Activated T-cell treated with anti-CD3 and anti-CD28 coated beads, Interleukin-2, amount 50 U/mL, for 72 hours (primary cell): ENCODE measurements at regions not wholly inside any gene's neighbourhood (a gene's known extent, or its start where the extent isn't known, plus 50 kb on each side); places are given as distances from the start of the nearest gene placed in this dataset.

Source experiments
- ATAC-seq, 2 donors: fragments of 150-1000 bp; cut with Tn5 transposase; replicated peaks in 1 of 2; 2 replicates each; pipeline ENCODE4 v1.10.0; 2021; ENCODE audit warnings: moderate library complexity in 2 of 2, mild to moderate bottlenecking in 1 of 2
- DNase-seq, 2 donors: peaks; one replicate each; pipeline ENCODE4 v3.0.0; 2021 to 2022; ENCODE audit warnings: mixed read lengths in 1 of 2
- H3K27ac Mint-ChIP-seq: one replicate; pipeline ENCODE4 v1.8.0; 2022; ENCODE audit warnings: mild to moderate bottlenecking, moderate library complexity, mixed read lengths
- H3K27me3 Mint-ChIP-seq: one replicate; pipeline ENCODE4 v1.8.0; 2022; ENCODE audit warnings: low read depth, mixed read lengths
- H3K36me3 Mint-ChIP-seq, 2 donors: one replicate each; pipeline ENCODE4 v1.8.0; 2022; ENCODE audit warnings: mixed read lengths in 2 of 2, mild to moderate bottlenecking in 1 of 2; ENCODE audit not compliant: insufficient read depth in 2 of 2
- H3K4me1 Mint-ChIP-seq: one replicate; pipeline ENCODE4 v1.8.0; 2022; ENCODE audit warnings: low read depth, mixed read lengths
- H3K4me3 Mint-ChIP-seq, 2 donors: one replicate each; pipeline ENCODE4 v1.8.0; 2022; ENCODE audit warnings: mild to moderate bottlenecking in 2 of 2, mixed read lengths in 2 of 2, moderate library complexity in 2 of 2
- H3K9me3 Mint-ChIP-seq, 2 donors: one replicate each; pipeline ENCODE4 v1.8.0; 2022; ENCODE audit warnings: mixed read lengths in 2 of 2

DNA sequence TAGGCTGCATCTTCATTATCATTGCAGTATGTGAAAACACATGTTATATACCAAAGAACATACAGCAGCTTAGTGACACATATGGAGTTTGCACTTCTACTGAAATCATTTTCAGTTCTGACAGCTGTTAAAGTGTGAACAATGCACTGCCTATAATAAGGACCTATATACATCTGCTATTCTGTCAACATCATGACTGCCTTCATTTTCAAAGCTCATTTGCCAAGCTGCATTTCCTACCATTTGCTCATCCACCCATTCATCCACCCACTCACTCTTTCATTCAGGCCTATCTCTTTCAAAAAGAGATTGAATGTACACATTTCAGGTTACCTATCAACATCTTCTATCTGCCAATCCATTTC, 81.7 kb upstream of the STK17B start:
- ATAC-seq (peak; percentile 73), DNase-seq (no peak)
- Mint-ChIP-seq H3K27me3 (no peaks in the 10 kb centered on the region), H3K4me1 (peaks cover 86% of the 10 kb centered on the region), H3K27ac (peak overlapping the region; percentile 94), H3K4me3 (peak overlapping the region; percentile 8 to 72), H3K9me3 (peaks cover 12 to 15% of the 10 kb centered on the region in 2 donors), H3K36me3 (peaks cover 12 to 13% of the 10 kb centered on the region in 2 donors)

- peaks cover 6 to 10% of the 10 kb centered on the region in 2 donors for H3K9me3 Mint-ChIP-seq
- H3K27me3 Mint-ChIP-seq, result no peaks in the 10 kb centered on the region
- DNase-seq (no peak), ATAC-seq (no peak)
- H3K4me3 Mint-ChIP-seq, result peak overlapping the region in 1 of 2 donors; percentile 29
- peak overlapping the region; percentile 49 for H3K27ac Mint-ChIP-seq
- H3K36me3 Mint-ChIP-seq, result peaks cover 6 to 12% of the 10 kb centered on the region in 2 donors
- peaks cover 85% of the 10 kb centered on the region for H3K4me1 Mint-ChIP-seq
Measured at GRCh38 chr2:196256585-196256984, 85.2 kb upstream of the STK17B start.

GRCh38 chr2:196257086-196257485, 85.7 kb upstream of the STK17B start:
- ATAC-seq (no peak), DNase-seq (no peak)
- Mint-ChIP-seq H3K9me3 (peaks cover 5 to 9% of the 10 kb centered on the region in 2 donors), H3K27me3 (no peaks in the 10 kb centered on the region), H3K36me3 (peaks cover 6 to 12% of the 10 kb centered on the region in 2 donors), H3K4me3 (peak overlapping the region in 1 of 2 donors; percentile 29), H3K27ac (peak overlapping the region; percentile 49), H3K4me1 (peaks cover 82% of the 10 kb centered on the region)

- Mint-ChIP-seq H3K36me3 (peaks cover 0 to 5% of the 10 kb centered on the region in 2 donors), H3K9me3 (peaks cover 3 to 4% of the 10 kb centered on the region in 2 donors), H3K4me3 (no peak overlapping the region), H3K27me3 (no peaks in the 10 kb centered on the region), H3K27ac (no peak overlapping the region), H3K4me1 (peaks cover 82% of the 10 kb centered on the region)
- DNase-seq, result no peak
- ATAC-seq, result no peak
Measured at GRCh38 chr2:196258407-196258806, 87.0 kb upstream of the STK17B start.

DNA sequence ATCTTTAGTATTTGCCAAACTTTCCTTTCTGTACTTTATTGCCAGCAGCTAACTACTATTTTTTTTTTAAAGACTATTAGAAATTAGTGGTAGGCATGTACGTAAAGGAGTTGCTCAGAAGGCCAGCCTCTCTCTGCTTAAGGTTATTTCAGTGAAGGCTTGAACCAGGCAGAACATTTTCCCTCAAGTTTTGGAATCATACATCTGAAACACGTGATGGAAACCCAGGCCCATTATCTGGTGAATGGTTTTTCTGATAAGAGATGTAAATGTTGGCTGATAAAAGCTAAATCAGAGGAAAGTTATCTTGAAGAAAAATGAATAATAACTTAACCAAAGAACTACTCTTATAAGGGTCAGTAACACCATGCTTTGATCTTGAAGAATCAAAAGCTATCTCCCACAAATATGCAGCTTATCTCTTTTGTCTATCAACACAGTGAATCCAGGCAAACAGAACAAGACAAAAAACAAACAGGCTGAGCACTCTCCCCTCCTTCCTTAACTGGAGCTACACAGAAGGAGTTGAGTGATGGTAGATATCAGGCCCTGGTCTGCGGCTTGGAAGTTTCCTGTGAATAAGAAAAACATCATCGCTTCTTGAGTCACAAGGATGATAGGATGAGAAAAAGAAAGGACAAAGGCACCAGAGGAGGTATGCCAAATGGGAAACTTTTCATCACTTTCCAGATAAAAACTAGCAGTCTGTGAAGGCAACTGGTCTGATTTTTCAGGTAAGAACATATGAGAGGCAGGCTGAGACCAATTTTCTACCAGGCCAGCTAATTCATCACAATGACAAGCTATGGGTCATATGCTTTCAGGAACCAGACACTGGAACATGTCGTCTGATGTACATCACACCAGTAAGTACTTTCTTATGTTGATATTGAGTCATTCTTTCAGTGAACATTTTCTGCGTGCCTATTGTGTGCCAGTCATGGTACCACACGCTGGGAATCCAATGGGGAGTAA, 88.4 kb upstream of the STK17B start:
- peaks cover 82% of the 10 kb centered on the region for H3K4me1 Mint-ChIP-seq
- no peaks in the 10 kb centered on the region for H3K27me3 Mint-ChIP-seq
- peaks cover 0 to 5% of the 10 kb centered on the region in 2 donors for H3K36me3 Mint-ChIP-seq
- H3K27ac Mint-ChIP-seq, result peak overlapping the region; percentile 99
- DNase-seq (peak; percentile 58 to 62), ATAC-seq (peak; percentile 82 to 86)
- H3K4me3 Mint-ChIP-seq, result peak overlapping the region; percentile 78 to 84
- peaks cover 3 to 4% of the 10 kb centered on the region in 2 donors for H3K9me3 Mint-ChIP-seq

DNA sequence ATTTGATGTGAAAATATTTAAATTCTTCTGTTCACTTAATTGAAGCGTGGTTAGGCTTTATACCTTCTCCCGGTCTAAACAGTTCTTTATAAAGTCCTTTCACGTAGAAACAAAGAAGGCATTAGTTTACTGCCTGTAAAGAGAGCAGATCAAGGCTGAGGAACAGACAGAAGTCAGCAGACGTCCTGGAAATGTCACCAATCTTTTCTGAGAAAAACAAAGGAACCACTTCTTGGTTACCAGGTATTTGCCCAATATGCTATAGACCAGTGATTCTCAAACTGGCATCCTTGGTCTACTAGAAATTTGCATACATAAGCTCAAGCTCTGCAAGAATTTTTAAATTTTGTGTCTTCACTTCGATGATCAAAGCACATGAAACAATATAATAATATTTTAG, 89.2 kb upstream of the STK17B start:
- peak in 1 of 2 donors; percentile 19 for DNase-seq
- H3K36me3 Mint-ChIP-seq, result peaks cover 0 to 5% of the 10 kb centered on the region in 2 donors
- peak overlapping the region; percentile 78 to 84 for H3K4me3 Mint-ChIP-seq
- ATAC-seq, result peak; percentile 39 to 48
- peaks cover 3 to 4% of the 10 kb centered on the region in 2 donors for H3K9me3 Mint-ChIP-seq
- no peaks in the 10 kb centered on the region for H3K27me3 Mint-ChIP-seq
- H3K4me1 Mint-ChIP-seq, result peaks cover 86% of the 10 kb centered on the region
- H3K27ac Mint-ChIP-seq, result peak overlapping the region; percentile 99

GRCh38 chr2:196262606-196263005, 91.2 kb upstream of the STK17B start:
- no peak for DNase-seq
- Mint-ChIP-seq H3K27me3 (no peaks in the 10 kb centered on the region), H3K4me1 (peaks cover 84% of the 10 kb centered on the region), H3K9me3 (no peaks in the 10 kb centered on the region), H3K27ac (peak overlapping the region; percentile 99), H3K4me3 (peak overlapping the region; percentile 80 to 82), H3K36me3 (no peaks in the 10 kb centered on the region)
- ATAC-seq, result no peak

DNA sequence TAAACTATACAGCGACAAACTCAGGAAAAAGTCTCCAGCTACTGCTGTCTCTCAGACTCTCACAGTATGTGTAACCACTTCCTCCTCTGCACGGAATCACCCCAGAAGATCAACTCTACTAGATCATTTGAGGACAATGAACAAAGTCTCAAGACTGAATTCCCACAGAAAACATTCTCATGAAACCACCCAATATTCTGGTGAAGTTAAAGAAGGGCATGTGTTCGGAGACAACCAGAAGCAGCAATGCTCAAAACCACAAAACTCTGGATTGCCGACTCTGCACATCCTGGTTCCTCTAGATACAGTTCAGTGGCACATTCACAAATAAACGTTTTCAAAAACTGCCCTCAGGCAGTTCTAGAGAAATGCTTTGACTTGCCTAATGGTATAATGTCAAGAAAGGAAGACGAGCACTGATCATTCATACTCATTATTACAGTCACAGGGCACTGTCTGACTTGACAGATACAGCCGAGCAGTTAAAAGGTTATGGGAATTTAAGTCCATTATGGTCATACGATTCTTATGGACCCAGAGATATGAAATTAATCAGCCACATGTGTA, 91.9 kb upstream of the STK17B start:
- ATAC-seq (peak; percentile 57 to 64), DNase-seq (peak in 1 of 2 donors; percentile 42)
- Mint-ChIP-seq H3K36me3 (no peaks in the 10 kb centered on the region), H3K4me1 (peaks cover 84% of the 10 kb centered on the region), H3K9me3 (no peaks in the 10 kb centered on the region), H3K27me3 (no peaks in the 10 kb centered on the region), H3K27ac (peak overlapping the region; percentile 99), H3K4me3 (peak overlapping the region; percentile 80 to 82)

DNA sequence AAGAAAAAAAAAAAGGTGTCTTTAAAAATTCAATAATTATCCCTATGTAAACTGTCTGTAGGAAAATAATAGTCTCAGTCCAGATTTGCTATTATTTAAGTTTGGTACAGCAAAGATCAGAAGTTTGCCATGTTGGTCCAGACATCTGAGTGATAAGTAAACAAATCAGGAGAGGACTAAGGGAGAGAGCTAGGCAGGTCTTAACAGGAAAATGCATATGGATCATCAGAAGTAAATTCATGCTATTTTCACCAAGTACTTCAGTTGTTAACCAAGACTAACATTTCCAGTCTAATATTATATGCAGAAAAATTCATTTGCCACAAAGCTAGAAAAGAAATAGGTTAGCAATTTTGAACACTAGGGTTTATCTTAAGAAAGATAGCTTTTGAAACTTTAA, 95.0 kb upstream of the STK17B start:
- peaks cover 0 to 2% of the 10 kb centered on the region in 2 donors for H3K36me3 Mint-ChIP-seq
- no peak overlapping the region for H3K4me3 Mint-ChIP-seq
- H3K4me1 Mint-ChIP-seq, result peaks cover 85% of the 10 kb centered on the region
- ATAC-seq (no peak), DNase-seq (no peak)
- no peaks in the 10 kb centered on the region for H3K27me3 Mint-ChIP-seq
- H3K9me3 Mint-ChIP-seq, result no peaks in the 10 kb centered on the region
- H3K27ac Mint-ChIP-seq, result no peak overlapping the region

- H3K4me3 Mint-ChIP-seq, result peak overlapping the region in 1 of 2 donors; percentile 38
- H3K36me3 Mint-ChIP-seq, result peaks cover 0 to 2% of the 10 kb centered on the region in 2 donors
- DNase-seq (no peak), ATAC-seq (no peak)
- H3K27me3 Mint-ChIP-seq, result no peaks in the 10 kb centered on the region
- no peaks in the 10 kb centered on the region for H3K9me3 Mint-ChIP-seq
- no peak overlapping the region for H3K27ac Mint-ChIP-seq
- H3K4me1 Mint-ChIP-seq, result peaks cover 83% of the 10 kb centered on the region
Measured at GRCh38 chr2:196266855-196267254, 95.5 kb upstream of the STK17B start.

DNA sequence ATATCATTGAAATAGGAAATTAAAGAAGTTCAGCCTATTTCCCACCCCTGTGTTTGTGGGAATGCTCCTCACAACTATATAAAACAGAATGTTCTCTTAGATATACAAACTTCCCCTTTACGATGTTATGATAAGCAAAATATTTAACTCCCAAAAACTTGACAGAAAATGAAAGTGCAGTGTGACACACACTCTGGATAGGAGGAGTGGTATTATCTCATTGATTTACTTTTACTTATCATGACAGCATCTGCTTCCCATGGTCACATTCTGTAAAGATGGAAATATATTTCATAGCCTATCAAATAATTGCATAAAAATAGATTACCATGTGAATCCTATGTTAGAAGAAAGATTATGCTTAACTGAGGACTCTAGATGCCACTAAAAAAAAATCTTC, 96.6 kb upstream of the STK17B start:
- DNase-seq (no peak), ATAC-seq (no peak)
- H3K4me1 Mint-ChIP-seq, result peaks cover 71% of the 10 kb centered on the region
- H3K27me3 Mint-ChIP-seq, result no peaks in the 10 kb centered on the region
- H3K4me3 Mint-ChIP-seq, result peak overlapping the region; percentile 57 to 79
- peaks cover 0 to 2% of the 10 kb centered on the region in 2 donors for H3K36me3 Mint-ChIP-seq
- H3K9me3 Mint-ChIP-seq, result no peaks in the 10 kb centered on the region
- H3K27ac Mint-ChIP-seq, result peak overlapping the region; percentile 92

GRCh38 chr2:196268538-196269338, 97.4 kb upstream of the STK17B start:
- peak; percentile 49 to 56 for ATAC-seq
- peak overlapping the region; percentile 57 to 79 for H3K4me3 Mint-ChIP-seq
- H3K27ac Mint-ChIP-seq, result peak overlapping the region; percentile 92
- H3K27me3 Mint-ChIP-seq, result no peaks in the 10 kb centered on the region
- no peaks in the 10 kb centered on the region for H3K9me3 Mint-ChIP-seq
- H3K4me1 Mint-ChIP-seq, result peaks cover 67% of the 10 kb centered on the region
- DNase-seq, result peak in 1 of 2 donors; percentile 30
- peaks cover 0 to 2% of the 10 kb centered on the region in 2 donors for H3K36me3 Mint-ChIP-seq
